Omental fat pad (tissue), 3 donors: ENCODE measurements at regions not wholly inside any gene's neighbourhood (a gene's known extent, or its start where the extent isn't known, plus 50 kb on each side); places are given as distances from the start of the nearest gene placed in this dataset.
"Not testable (repeated sequence)": the region's sequence is repeated elsewhere in the genome, so short reads cannot be mapped to it uniquely, and the experiment has no call there.

Source experiments
- ATAC-seq: fragments of 150-250 bp; one replicate; pipeline ENCODE4 v1.9.1; 2016; ENCODE audit warnings: mild to moderate bottlenecking, moderate library complexity; ENCODE audit not compliant: low FRiP score
- DNase-seq: peaks from one replicate; pipeline ENCODE4 v3.0.0-alpha.2; 2019; ENCODE audit warnings: low spot score
- CTCF ChIP-seq, 3 donors: fragments of 450-650 bp; IDR thresholded peaks; one replicate each; pipeline ENCODE4 v1.5.1; 2016 to 2017; ENCODE audit warnings: antibody characterized with exemption in 3 of 3, mild to moderate bottlenecking in 3 of 3, moderate library complexity in 2 of 3

- TF ChIP-seq CTCF (IDR thresholded peaks at IDR 0.05): no peak
These were observed 438.3 kb downstream of the PRELID2 start for GRCh38 chr5:145396888-145397287.

GRCh38 chr5:145395151-145395550 lies 440.0 kb downstream of the PRELID2 start:
- DNase-seq, ATAC-seq: not testable (repeated sequence)

More at GRCh38 chr5:145396888-145397287, 438.3 kb downstream of the PRELID2 start:
- ATAC-seq: no peak
- no peak for DNase-seq

GRCh38 chr5:145393426-145393825 lies 441.7 kb downstream of the PRELID2 start:
- ATAC-seq (no peak), DNase-seq (no peak)
- TF ChIP-seq CTCF (IDR thresholded peaks at IDR 0.05): no peak

- DNase-seq: no peak
- TF ChIP-seq CTCF (IDR thresholded peaks at IDR 0.05): no peak
- no peak for ATAC-seq
These were observed 446.1 kb downstream of the PRELID2 start for GRCh38 chr5:145389047-145389446.

- no peak for TF ChIP-seq CTCF (IDR thresholded peaks at IDR 0.05)
- no peak for ATAC-seq
- no peak for DNase-seq
These were observed 449.9 kb downstream of the PRELID2 start for GRCh38 chr5:145385276-145385675.

GRCh38 chr5:145378226-145378625 lies 456.9 kb downstream of the PRELID2 start:
- DNase-seq (no peak), ATAC-seq (no peak)
- no peak for TF ChIP-seq CTCF (IDR thresholded peaks at IDR 0.05)

GRCh38 chr5:145375521-145375920 lies 459.6 kb downstream of the PRELID2 start:
- TF ChIP-seq CTCF (IDR thresholded peaks at IDR 0.05): no peak
- ATAC-seq: no peak
- DNase-seq: no peak

- DNase-seq (no peak), ATAC-seq (no peak)
- TF ChIP-seq CTCF (IDR thresholded peaks at IDR 0.05): no peak
These were observed 469.7 kb downstream of the PRELID2 start for GRCh38 chr5:145365464-145365863.
